ENCODE measurements at regions not wholly inside any gene's neighbourhood (a gene's known extent, or its start where the extent isn't known, plus 50 kb on each side); places are given as distances from the start of the nearest gene placed in this dataset.
"Not testable (repeated sequence)": the region's sequence is repeated elsewhere in the genome, so short reads cannot be mapped to it uniquely, and the experiment has no call there.

GRCh38 chr21:33993286-33994231, 78.0 kb upstream of the ATP5PO start:
- DNase-seq = peak in 5 of 14 donors; percentile 7 to 17 (median 7)

GRCh38 chr21:33992412-33992811, 76.8 kb upstream of the ATP5PO start:
- DNase-seq = not testable (repeated sequence)

- no peak for DNase-seq
Observed at GRCh38 chr21:33991133-33991532, 75.5 kb upstream of the ATP5PO start.

- no peak for DNase-seq
Observed at GRCh38 chr21:33989440-33989839, 73.8 kb upstream of the ATP5PO start.

- DNase-seq = no peak
Observed at GRCh38 chr21:33988237-33989017, 72.8 kb upstream of the ATP5PO start.

- peak in 1 of 14 donors; percentile 79 for DNase-seq
Observed at GRCh38 chr21:33987461-33987860, 71.9 kb upstream of the ATP5PO start.

- no peak for DNase-seq
Observed at GRCh38 chr21:33985117-33986050, 69.8 kb upstream of the ATP5PO start.

GRCh38 chr21:33984021-33984481, 68.4 kb upstream of the ATP5PO start:
- no peak for DNase-seq

- DNase-seq = no peak
Observed at GRCh38 chr21:33981391-33982101, 65.9 kb upstream of the ATP5PO start.

GRCh38 chr21:33980276-33980916, 64.8 kb upstream of the ATP5PO start:
- DNase-seq = no peak

GRCh38 chr21:33978585-33978984, 63.0 kb upstream of the ATP5PO start:
- no peak for DNase-seq

- no peak for DNase-seq
Observed at GRCh38 chr21:33977721-33978369, 62.2 kb upstream of the ATP5PO start.

GRCh38 chr21:33977017-33977720, 61.6 kb upstream of the ATP5PO start:
- no peak for DNase-seq

GRCh38 chr21:33976082-33977016, 60.7 kb upstream of the ATP5PO start:
- DNase-seq = peak in 4 of 14 donors; percentile 18 to 30 (median 23)

- DNase-seq = no peak
Observed at GRCh38 chr21:33975548-33976081, 60.0 kb upstream of the ATP5PO start.

- DNase-seq = no peak
Observed at GRCh38 chr21:33974513-33975468, 59.2 kb upstream of the ATP5PO start.

- no peak for DNase-seq
Observed at GRCh38 chr21:33973268-33973667, 57.7 kb upstream of the ATP5PO start.

Data from C1 segment of cervical spinal cord (tissue), 14 donors.